Suprapubic skin (tissue), 3 donors: ENCODE measurements at regions not wholly inside any gene's neighbourhood (a gene's known extent, or its start where the extent isn't known, plus 50 kb on each side); places are given as distances from the start of the nearest gene placed in this dataset.

Experiments
- CTCF ChIP-seq, 2 donors: fragments of 200-600 bp in 1 of 2; fragments of 450-650 bp in 1 of 2; sonication (generic) in 1 of 2; IDR thresholded peaks; one replicate each; pipeline ENCODE4 v1.5.1; 2016 to 2019; ENCODE audit warnings: antibody characterized with exemption in 2 of 2, mild to moderate bottlenecking in 1 of 2, moderate library complexity in 1 of 2
- POLR2A ChIP-seq, 2 donors: fragments of 450-650 bp; IDR thresholded peaks; one replicate each; pipeline ENCODE4 v1.6.1; 2017; ENCODE audit warnings: antibody characterized with exemption in 2 of 2, mild to moderate bottlenecking in 2 of 2, moderate library complexity in 2 of 2

GRCh38 chr6:147859071-147859470 is 350.6 kb downstream of the SAMD5 start:
- TF ChIP-seq POLR2A (IDR thresholded peaks at IDR 0.05) (no peak), CTCF (IDR thresholded peaks at IDR 0.05) (no peak)
